Endodermal cell (in vitro differentiated cells): ENCODE measurements at regions not wholly inside any gene's neighbourhood (a gene's known extent, or its start where the extent isn't known, plus 50 kb on each side); places are given as distances from the start of the nearest gene placed in this dataset.
A peak's percentile ranks its signal among the peaks of the same experiment; 100 is the strongest.

Experiments
- DNase-seq: peaks from one replicate; pipeline ENCODE4 v3.0.0-alpha.2; 2017
- H3K27ac ChIP-seq: 2 replicates; pipeline ENCODE4 v1.5.1; 2013; ENCODE audit warnings: mild to moderate bottlenecking, low read depth, low read length, moderate library complexity
- H3K27me3 ChIP-seq: 2 replicates; pipeline ENCODE4 v1.6.1; 2013; ENCODE audit warnings: mild to moderate bottlenecking, low read length, moderate library complexity; ENCODE audit not compliant: insufficient read depth, control insufficient read depth, poor library complexity, severe bottlenecking
- H3K36me3 ChIP-seq: 2 replicates; pipeline ENCODE4 v1.7.0; 2013; ENCODE audit warnings: mild to moderate bottlenecking, low read length, moderate library complexity; ENCODE audit not compliant: control insufficient read depth, insufficient read depth
- H3K4me1 ChIP-seq: one replicate; pipeline ENCODE4 v1.7.0; 2013; ENCODE audit warnings: low read length; ENCODE audit not compliant: control insufficient read depth, insufficient read depth
- H3K4me3 ChIP-seq: 2 replicates; pipeline ENCODE4 v1.5.1; 2013; ENCODE audit warnings: mild to moderate bottlenecking, low read length, moderate library complexity
- H3K9ac ChIP-seq: 2 replicates; pipeline ENCODE4 v1.6.1; 2013; ENCODE audit warnings: mild to moderate bottlenecking, low read length, moderate library complexity; ENCODE audit not compliant: poor library complexity, severe bottlenecking; ENCODE audit errors: extremely low read depth
- H3K9me3 ChIP-seq: 2 replicates; pipeline ENCODE4 v1.6.1; 2013; ENCODE audit warnings: mild to moderate bottlenecking, low read length, moderate library complexity; ENCODE audit not compliant: control insufficient read depth
- H3K27ac Mint-ChIP-seq: 2 replicates; pipeline ENCODE4 v1.8.0; 2020; ENCODE audit warnings: mixed read lengths
- H3K27me3 Mint-ChIP-seq: 2 replicates; pipeline ENCODE4 v1.8.0; 2021; ENCODE audit warnings: mild to moderate bottlenecking, mixed read lengths; ENCODE audit not compliant: insufficient read depth
- H3K36me3 Mint-ChIP-seq: 2 replicates; pipeline ENCODE4 v1.8.0; 2020; ENCODE audit warnings: low read depth, mixed read lengths
- H3K4me1 Mint-ChIP-seq: 2 replicates; pipeline ENCODE4 v1.8.0; 2020; ENCODE audit warnings: mixed read lengths
- H3K4me3 Mint-ChIP-seq: 2 replicates; pipeline ENCODE4 v1.8.0; 2020; ENCODE audit warnings: mild to moderate bottlenecking, moderate library complexity, mixed read lengths
- H3K9me3 Mint-ChIP-seq: 2 replicates; pipeline ENCODE4 v1.8.0; 2020; ENCODE audit warnings: mild to moderate bottlenecking, mixed read lengths
- CTCF ChIP-seq: fragments of 200-600 bp; sonication (generic); conservative IDR thresholded peaks from 2 replicates; pipeline ENCODE4 v1.5.0; 2021; ENCODE audit warnings: antibody characterized with exemption, mild to moderate bottlenecking
- WGBS, 2 experiments: methylation state at CpG; one replicate each; pipeline versions ENCODE4 v1.1.5 to v1.1.7; 2013; ENCODE audit warnings: missing lambda C conversion rate in 2 of 2, mixed read lengths in 1 of 2; ENCODE audit not compliant: insufficient coverage in 1 of 2, insufficient read length in 1 of 2; 5-methylcytosine and 5-hydroxymethylcytosine counted together

- WGBS, 2 experiments = 85 to 88% methylated on average over 11 of the region's 11 CpGs
- Histone ChIP-seq H3K36me3 (no peaks in the 10 kb centered on the region), H3K4me3 (no peak overlapping the region), H3K27ac (peak overlapping the region; percentile 76), H3K9me3 (no peaks in the 10 kb centered on the region), H3K27me3 (no peaks in the 10 kb centered on the region), H3K4me1 (no peaks in the 10 kb centered on the region), H3K9ac (no peak overlapping the region)
- Mint-ChIP-seq H3K36me3 (no peaks in the 10 kb centered on the region), H3K27ac (no peak overlapping the region), H3K4me3 (no peak overlapping the region), H3K4me1 (no peaks in the 10 kb centered on the region), H3K9me3 (no peaks in the 10 kb centered on the region), H3K27me3 (no peaks in the 10 kb centered on the region)
- peak; percentile 31 for DNase-seq
- no peak for TF ChIP-seq CTCF
Measured at GRCh38 chr12:131370791-131371347, 340.0 kb upstream of the SFSWAP start.

- H3K27ac Mint-ChIP-seq = no peak overlapping the region
- 85 to 90% methylated on average over 14 to 16 of the region's 16 CpGs for WGBS, 2 experiments
- no peak for TF ChIP-seq CTCF
- H3K27ac ChIP-seq = peak overlapping the region; percentile 76
- no peak overlapping the region for H3K4me3 ChIP-seq
- H3K9ac ChIP-seq = no peak overlapping the region
- peak; percentile 36 for DNase-seq
- no peak overlapping the region for H3K4me3 Mint-ChIP-seq
- H3K36me3 Mint-ChIP-seq = no peaks in the 10 kb centered on the region
- no peaks in the 10 kb centered on the region for H3K4me1 ChIP-seq
- no peaks in the 10 kb centered on the region for H3K9me3 Mint-ChIP-seq
- H3K27me3 ChIP-seq = no peaks in the 10 kb centered on the region
- H3K36me3 ChIP-seq = no peaks in the 10 kb centered on the region
- H3K4me1 Mint-ChIP-seq = no peaks in the 10 kb centered on the region
- no peaks in the 10 kb centered on the region for H3K27me3 Mint-ChIP-seq
- H3K9me3 ChIP-seq = no peaks in the 10 kb centered on the region
Measured at GRCh38 chr12:131371401-131372170, 339.3 kb upstream of the SFSWAP start.

- Mint-ChIP-seq H3K27ac (no peak overlapping the region), H3K36me3 (no peaks in the 10 kb centered on the region), H3K27me3 (peaks cover 2% of the 10 kb centered on the region), H3K9me3 (no peaks in the 10 kb centered on the region), H3K4me1 (no peaks in the 10 kb centered on the region), H3K4me3 (no peak overlapping the region)
- 93 to 97% methylated on average over 8 of the region's 8 CpGs for WGBS, 2 experiments
- Histone ChIP-seq H3K36me3 (no peaks in the 10 kb centered on the region), H3K9me3 (no peaks in the 10 kb centered on the region), H3K27ac (no peak overlapping the region), H3K4me3 (no peak overlapping the region), H3K4me1 (no peaks in the 10 kb centered on the region), H3K9ac (no peak overlapping the region), H3K27me3 (no peaks in the 10 kb centered on the region)
- no peak for DNase-seq
- TF ChIP-seq CTCF = no peak
Measured at GRCh38 chr12:131372171-131372475, 338.8 kb upstream of the SFSWAP start.
